WTC11 (cell line): ENCODE measurements at regions not wholly inside any gene's neighbourhood (a gene's known extent, or its start where the extent isn't known, plus 50 kb on each side); places are given as distances from the start of the nearest gene placed in this dataset.

ENCODE experiments used
- CREB1 ChIP-seq: sonication (generic); formaldehyde crosslinking; IDR thresholded peaks from 2 replicates; pipeline ENCODE4 v1.8.0; 2023; ENCODE audit warnings: mild to moderate bottlenecking, missing genetic modification reagents
- ETV6 ChIP-seq: sonication (generic); formaldehyde crosslinking; IDR thresholded peaks from 2 replicates; pipeline ENCODE4 v1.8.1; 2022; ENCODE audit warnings: mild to moderate bottlenecking, missing genetic modification reagents
- IRF2 ChIP-seq: sonication (generic); formaldehyde crosslinking; IDR thresholded peaks from 2 replicates; pipeline ENCODE4 v1.8.0; 2022; ENCODE audit warnings: low read depth, missing genetic modification reagents, borderline replicate concordance
- TP53 ChIP-seq: sonication (generic); formaldehyde crosslinking; IDR thresholded peaks from 2 replicates; pipeline ENCODE4 v1.8.1; 2023; ENCODE audit warnings: mild to moderate bottlenecking, missing genetic modification reagents
- TF ChIP-seq, protein P1 (sequence below): sonication (generic); formaldehyde crosslinking; IDR thresholded peaks from 2 replicates; pipeline ENCODE4 v1.8.1; 2022; ENCODE audit warnings: mild to moderate bottlenecking, missing genetic modification reagents, moderate library complexity, borderline replicate concordance
- TF ChIP-seq, protein P2 (sequence below): sonication (generic); formaldehyde crosslinking; IDR thresholded peaks from 2 replicates; pipeline ENCODE4 v1.8.1; 2022; ENCODE audit warnings: missing genetic modification reagents, borderline replicate concordance
- TF ChIP-seq, protein P3 (sequence below): fragments of 200-600 bp; IDR thresholded peaks from 2 replicates; pipeline ENCODE4 v1.8.0; 2022; ENCODE audit warnings: antibody characterized with exemption

DNA sequence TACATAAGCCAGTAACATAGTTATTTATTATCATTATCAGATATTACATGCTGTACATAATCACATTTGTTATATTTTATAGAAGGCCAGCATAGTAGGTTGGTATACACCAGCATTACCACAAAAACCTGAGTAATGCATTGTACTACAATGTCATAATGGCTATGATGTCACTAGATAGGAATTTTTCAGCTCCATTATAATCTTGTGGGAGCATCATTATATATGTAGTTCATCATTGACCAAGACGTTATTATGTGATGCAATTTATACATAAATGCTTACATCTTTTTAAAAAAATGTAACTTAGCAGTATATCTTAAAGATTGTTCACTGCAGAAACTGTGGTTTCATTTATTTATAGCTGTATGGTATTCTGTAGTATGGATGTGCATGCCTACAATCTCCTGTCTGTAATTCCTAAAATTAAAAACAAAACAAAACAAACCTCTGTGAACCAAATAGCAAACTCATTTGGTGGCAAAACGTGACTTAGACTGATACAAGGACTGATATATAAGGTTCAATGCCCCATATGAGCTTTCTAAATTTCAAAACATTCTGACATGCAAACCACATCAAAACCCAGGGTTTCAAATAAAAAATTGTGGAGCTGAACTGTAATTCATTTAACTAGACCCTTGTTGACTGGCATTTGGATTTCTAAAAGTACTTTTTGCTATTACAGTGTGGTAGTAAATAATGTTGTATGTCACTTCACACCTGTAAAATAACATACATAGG lies 250.9 kb downstream of the DLEU7 start:
- TF ChIP-seq CREB1 (CRISPR knock-in tag) (no peak), ETV6 (no peak), TP53 (CRISPR knock-in tag) (no peak), IRF2 (CRISPR knock-in tag) (no peak)
- TF ChIP-seq, protein P1, sequence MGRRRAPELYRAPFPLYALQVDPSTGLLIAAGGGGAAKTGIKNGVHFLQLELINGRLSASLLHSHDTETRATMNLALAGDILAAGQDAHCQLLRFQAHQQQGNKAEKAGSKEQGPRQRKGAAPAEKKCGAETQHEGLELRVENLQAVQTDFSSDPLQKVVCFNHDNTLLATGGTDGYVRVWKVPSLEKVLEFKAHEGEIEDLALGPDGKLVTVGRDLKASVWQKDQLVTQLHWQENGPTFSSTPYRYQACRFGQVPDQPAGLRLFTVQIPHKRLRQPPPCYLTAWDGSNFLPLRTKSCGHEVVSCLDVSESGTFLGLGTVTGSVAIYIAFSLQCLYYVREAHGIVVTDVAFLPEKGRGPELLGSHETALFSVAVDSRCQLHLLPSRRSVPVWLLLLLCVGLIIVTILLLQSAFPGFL (CRISPR knock-in tag) = no peak
- TF ChIP-seq, protein P2, sequence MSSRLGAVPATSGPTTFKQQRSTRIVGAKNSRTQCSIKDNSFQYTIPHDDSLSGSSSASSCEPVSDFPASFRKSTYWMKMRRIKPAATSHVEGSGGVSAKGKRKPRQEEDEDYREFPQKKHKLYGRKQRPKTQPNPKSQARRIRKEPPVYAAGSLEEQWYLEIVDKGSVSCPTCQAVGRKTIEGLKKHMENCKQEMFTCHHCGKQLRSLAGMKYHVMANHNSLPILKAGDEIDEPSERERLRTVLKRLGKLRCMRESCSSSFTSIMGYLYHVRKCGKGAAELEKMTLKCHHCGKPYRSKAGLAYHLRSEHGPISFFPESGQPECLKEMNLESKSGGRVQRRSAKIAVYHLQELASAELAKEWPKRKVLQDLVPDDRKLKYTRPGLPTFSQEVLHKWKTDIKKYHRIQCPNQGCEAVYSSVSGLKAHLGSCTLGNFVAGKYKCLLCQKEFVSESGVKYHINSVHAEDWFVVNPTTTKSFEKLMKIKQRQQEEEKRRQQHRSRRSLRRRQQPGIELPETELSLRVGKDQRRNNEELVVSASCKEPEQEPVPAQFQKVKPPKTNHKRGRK = no peak
- TF ChIP-seq, protein P3, sequence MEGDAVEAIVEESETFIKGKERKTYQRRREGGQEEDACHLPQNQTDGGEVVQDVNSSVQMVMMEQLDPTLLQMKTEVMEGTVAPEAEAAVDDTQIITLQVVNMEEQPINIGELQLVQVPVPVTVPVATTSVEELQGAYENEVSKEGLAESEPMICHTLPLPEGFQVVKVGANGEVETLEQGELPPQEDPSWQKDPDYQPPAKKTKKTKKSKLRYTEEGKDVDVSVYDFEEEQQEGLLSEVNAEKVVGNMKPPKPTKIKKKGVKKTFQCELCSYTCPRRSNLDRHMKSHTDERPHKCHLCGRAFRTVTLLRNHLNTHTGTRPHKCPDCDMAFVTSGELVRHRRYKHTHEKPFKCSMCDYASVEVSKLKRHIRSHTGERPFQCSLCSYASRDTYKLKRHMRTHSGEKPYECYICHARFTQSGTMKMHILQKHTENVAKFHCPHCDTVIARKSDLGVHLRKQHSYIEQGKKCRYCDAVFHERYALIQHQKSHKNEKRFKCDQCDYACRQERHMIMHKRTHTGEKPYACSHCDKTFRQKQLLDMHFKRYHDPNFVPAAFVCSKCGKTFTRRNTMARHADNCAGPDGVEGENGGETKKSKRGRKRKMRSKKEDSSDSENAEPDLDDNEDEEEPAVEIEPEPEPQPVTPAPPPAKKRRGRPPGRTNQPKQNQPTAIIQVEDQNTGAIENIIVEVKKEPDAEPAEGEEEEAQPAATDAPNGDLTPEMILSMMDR = no peak
